ENCODE measurements at regions not wholly inside any gene's neighbourhood (a gene's known extent, or its start where the extent isn't known, plus 50 kb on each side); places are given as distances from the start of the nearest gene placed in this dataset.

DNA sequence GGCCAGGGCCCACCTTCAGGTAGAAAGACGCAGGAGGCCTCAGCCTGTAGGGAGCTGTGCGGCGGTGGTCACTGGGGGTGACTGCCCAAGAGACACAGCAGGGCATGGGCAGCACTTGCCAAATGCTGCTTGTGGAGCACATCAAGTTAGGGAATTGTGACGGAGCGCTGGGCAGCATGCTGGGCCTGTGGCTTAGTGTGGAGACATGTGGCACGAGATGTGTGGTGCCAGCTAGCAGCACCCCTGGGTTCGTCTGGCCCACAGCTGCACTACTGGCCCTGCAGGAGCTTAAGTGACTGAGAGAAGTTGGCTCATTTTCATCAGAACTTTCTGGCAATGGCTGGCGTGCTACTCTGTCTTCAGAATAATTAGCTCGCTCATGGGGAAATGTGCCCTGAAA is 213.1 kb upstream of the SYNDIG1 start:
- DNase-seq (ENCODE audit: low spot score): no peak
- TF ChIP-seq, protein P1, sequence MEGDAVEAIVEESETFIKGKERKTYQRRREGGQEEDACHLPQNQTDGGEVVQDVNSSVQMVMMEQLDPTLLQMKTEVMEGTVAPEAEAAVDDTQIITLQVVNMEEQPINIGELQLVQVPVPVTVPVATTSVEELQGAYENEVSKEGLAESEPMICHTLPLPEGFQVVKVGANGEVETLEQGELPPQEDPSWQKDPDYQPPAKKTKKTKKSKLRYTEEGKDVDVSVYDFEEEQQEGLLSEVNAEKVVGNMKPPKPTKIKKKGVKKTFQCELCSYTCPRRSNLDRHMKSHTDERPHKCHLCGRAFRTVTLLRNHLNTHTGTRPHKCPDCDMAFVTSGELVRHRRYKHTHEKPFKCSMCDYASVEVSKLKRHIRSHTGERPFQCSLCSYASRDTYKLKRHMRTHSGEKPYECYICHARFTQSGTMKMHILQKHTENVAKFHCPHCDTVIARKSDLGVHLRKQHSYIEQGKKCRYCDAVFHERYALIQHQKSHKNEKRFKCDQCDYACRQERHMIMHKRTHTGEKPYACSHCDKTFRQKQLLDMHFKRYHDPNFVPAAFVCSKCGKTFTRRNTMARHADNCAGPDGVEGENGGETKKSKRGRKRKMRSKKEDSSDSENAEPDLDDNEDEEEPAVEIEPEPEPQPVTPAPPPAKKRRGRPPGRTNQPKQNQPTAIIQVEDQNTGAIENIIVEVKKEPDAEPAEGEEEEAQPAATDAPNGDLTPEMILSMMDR (IDR thresholded peaks at IDR 0.05): no peak

DNA sequence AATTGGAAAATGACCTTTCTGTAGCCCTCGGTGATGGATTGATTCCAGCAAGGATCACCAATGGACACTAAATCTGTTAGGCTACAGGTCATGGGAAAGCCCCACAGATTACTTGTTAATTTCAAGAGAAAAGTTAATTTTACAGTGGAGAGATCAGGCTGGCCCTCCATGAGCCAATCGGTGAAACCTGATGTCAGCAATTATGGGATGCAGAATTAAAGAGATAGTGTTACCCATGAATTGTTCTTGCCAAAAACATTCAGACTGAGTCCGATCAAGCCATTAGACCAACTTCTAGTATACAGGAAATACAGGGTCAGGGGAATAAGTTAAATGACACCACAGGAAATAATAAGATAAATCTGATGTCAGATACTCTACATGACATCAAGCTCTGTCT is 214.9 kb upstream of the SYNDIG1 start:
- TF ChIP-seq, protein P1 (IDR thresholded peaks at IDR 0.05): no peak
- no peak for DNase-seq (ENCODE audit: low spot score)
- H3K27ac ChIP-seq: no peak overlapping the region
- no peaks in the 10 kb centered on the region for H3K27me3 ChIP-seq
- no peaks in the 10 kb centered on the region for H3K4me1 ChIP-seq
- no peaks in the 10 kb centered on the region for H3K36me3 ChIP-seq
- H3K9me3 ChIP-seq: no peaks in the 10 kb centered on the region
- H3K4me3 ChIP-seq: no peak overlapping the region

More for the DNA sequence above, 213.1 kb upstream of the SYNDIG1 start:
- no peaks in the 10 kb centered on the region for H3K4me1 ChIP-seq
- no peaks in the 10 kb centered on the region for H3K36me3 ChIP-seq
- H3K9me3 ChIP-seq: no peaks in the 10 kb centered on the region
- no peak overlapping the region for H3K27ac ChIP-seq
- H3K27me3 ChIP-seq: no peaks in the 10 kb centered on the region
- H3K4me3 ChIP-seq: no peak overlapping the region

DNA sequence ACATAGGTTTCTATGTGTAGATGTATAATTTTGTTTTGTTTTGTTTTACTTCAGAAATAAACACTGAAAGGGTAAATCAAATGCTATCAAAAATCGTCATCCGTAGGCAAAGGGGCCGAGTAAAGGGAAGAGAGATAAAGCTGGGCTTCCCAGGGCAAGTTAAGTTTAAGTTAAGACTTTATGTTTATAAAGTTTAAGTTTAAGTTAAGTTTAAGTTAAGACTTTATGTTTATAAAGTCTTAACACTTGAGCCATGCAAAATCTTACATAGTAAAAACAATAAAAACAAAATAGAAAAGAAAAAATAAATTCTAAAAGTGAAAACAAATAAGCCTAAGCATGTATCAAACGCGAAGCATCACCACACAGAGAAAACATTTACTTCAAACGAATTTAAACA is 216.1 kb upstream of the SYNDIG1 start:
- no peak for DNase-seq (ENCODE audit: low spot score)
- no peak overlapping the region for H3K4me3 ChIP-seq
- TF ChIP-seq, protein P1 (IDR thresholded peaks at IDR 0.05): no peak
- no peaks in the 10 kb centered on the region for H3K36me3 ChIP-seq
- no peaks in the 10 kb centered on the region for H3K9me3 ChIP-seq
- H3K27me3 ChIP-seq: no peaks in the 10 kb centered on the region
- no peak overlapping the region for H3K27ac ChIP-seq
- H3K4me1 ChIP-seq: no peaks in the 10 kb centered on the region

DNA sequence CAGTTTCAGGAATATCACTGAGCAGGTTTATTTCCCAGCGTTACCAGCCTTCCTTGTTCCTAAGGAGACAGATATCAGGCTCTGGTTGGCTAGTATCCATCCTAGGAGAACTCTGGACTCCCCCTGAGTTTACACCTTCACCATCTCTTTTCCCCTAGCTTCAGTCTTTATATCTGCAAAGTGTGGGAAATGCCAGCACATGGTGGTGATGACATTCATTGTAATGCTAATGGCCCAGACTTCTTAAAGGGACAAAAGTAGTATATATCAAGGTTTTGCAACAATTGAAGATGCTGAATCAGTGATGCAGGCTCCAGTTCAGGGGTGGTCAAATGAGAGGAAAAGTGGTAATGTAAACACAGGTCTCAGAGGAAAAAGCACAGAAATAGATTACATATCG is 224.3 kb upstream of the SYNDIG1 start:
- DNase-seq (ENCODE audit: low spot score): no peak
- Histone ChIP-seq H3K4me3 (no peak overlapping the region), H3K27me3 (no peaks in the 10 kb centered on the region), H3K4me1 (no peaks in the 10 kb centered on the region), H3K27ac (no peak overlapping the region), H3K9me3 (no peaks in the 10 kb centered on the region), H3K36me3 (no peaks in the 10 kb centered on the region)
- TF ChIP-seq, protein P1 (IDR thresholded peaks at IDR 0.05): no peak

DNA sequence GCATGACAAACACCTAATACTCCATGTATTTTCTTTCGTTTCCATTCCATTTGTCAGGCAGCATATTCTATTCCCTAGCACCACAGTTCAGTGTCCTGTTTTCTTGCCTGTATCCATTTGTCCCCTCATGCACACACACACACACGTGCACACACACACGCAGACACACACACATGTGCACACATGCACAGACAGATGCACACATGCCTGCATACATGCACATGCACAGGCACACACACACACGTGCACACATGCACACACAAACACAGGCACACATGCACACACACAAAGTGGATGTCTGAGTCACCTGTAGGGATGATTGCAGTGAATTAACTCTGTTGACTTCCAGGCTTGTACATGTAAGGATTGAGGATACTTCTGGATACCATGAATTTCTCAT is 226.7 kb upstream of the SYNDIG1 start:
- TF ChIP-seq, protein P1 (IDR thresholded peaks at IDR 0.05): no peak
- no peak overlapping the region for H3K27ac ChIP-seq
- H3K4me3 ChIP-seq: no peak overlapping the region
- no peaks in the 10 kb centered on the region for H3K4me1 ChIP-seq
- no peaks in the 10 kb centered on the region for H3K9me3 ChIP-seq
- no peaks in the 10 kb centered on the region for H3K27me3 ChIP-seq
- H3K36me3 ChIP-seq: no peaks in the 10 kb centered on the region
- no peak for DNase-seq (ENCODE audit: low spot score)

DNA sequence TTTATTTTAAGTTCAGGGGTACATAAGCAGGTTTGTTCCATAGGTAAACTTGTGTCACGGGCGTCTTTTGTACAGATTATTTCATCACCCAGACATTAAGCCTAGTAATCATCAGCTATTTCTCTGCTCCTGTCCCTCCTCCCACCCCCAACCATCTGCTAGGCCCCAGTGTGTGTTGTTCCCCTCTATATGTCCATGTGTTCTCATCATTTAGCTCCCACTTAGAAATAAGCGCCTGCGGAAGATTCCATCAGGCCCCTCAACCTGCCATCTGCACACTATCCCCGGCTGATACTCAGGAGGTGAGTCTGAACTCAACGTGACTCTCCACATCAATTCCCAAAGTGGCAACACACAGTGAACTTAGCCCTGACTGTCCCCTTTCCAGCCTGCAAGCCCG is 228.0 kb upstream of the SYNDIG1 start:
- H3K27ac ChIP-seq: no peak overlapping the region
- H3K4me3 ChIP-seq: no peak overlapping the region
- H3K9me3 ChIP-seq: no peaks in the 10 kb centered on the region
- TF ChIP-seq, protein P1 (IDR thresholded peaks at IDR 0.05): no peak
- H3K27me3 ChIP-seq: no peaks in the 10 kb centered on the region
- DNase-seq (ENCODE audit: low spot score): no peak
- no peaks in the 10 kb centered on the region for H3K36me3 ChIP-seq
- no peaks in the 10 kb centered on the region for H3K4me1 ChIP-seq
